HL-60 (cell line): ENCODE measurements at regions not wholly inside any gene's neighbourhood (a gene's known extent, or its start where the extent isn't known, plus 50 kb on each side); places are given as distances from the start of the nearest gene placed in this dataset.

Source experiments
- DNase-seq, 2 experiments: peaks; one replicate each; pipeline ENCODE4 v3.0.0-alpha.2; 2010 to 2020; ENCODE audit warnings: low read depth in 1 of 2, low spot score in 1 of 2
- H3K27ac ChIP-seq: fragments of 250-450 bp; sonication (Bioruptor Pico); replicated peaks from 2 replicates; pipeline ENCODE4 v1.5.1; 2020; ENCODE audit warnings: mild to moderate bottlenecking, moderate library complexity
- H3K27me3 ChIP-seq: fragments of 250-450 bp; sonication (Bioruptor Pico); 2 replicates; pipeline ENCODE4 v1.5.1; 2021; ENCODE audit warnings: mild to moderate bottlenecking, moderate library complexity; ENCODE audit not compliant: insufficient read depth, poor library complexity, severe bottlenecking
- H3K4me3 ChIP-seq: replicated peaks from 2 replicates; pipeline ENCODE4 v1.5.1; 2011; ENCODE audit warnings: mild to moderate bottlenecking, control low read depth, low read length; ENCODE audit not compliant: insufficient read depth
- GABPA ChIP-seq: IDR thresholded peaks from 2 replicates; pipeline ENCODE4 v1.6.1; 2012; ENCODE audit warnings: low read depth
- POLR2AphosphoS5 ChIP-seq: IDR thresholded peaks from 2 replicates; pipeline ENCODE4 v1.6.1; 2012; ENCODE audit warnings: low read depth
- SPI1 ChIP-seq: IDR thresholded peaks from 2 replicates; pipeline ENCODE4 v1.6.1; 2012; ENCODE audit warnings: low read depth, mild to moderate bottlenecking, borderline replicate concordance
- TF ChIP-seq, protein P1 (sequence below): IDR thresholded peaks from one replicate; pipeline ENCODE4 v1.5.1; 2011; ENCODE audit warnings: low read length, control low read depth, inconsistent platforms; ENCODE audit not compliant: insufficient read depth
- TF ChIP-seq, protein P2 (sequence below): IDR thresholded peaks from 2 replicates; pipeline ENCODE4 v1.6.1; 2012; ENCODE audit warnings: low read depth; ENCODE audit not compliant: insufficient replicate concordance

DNA sequence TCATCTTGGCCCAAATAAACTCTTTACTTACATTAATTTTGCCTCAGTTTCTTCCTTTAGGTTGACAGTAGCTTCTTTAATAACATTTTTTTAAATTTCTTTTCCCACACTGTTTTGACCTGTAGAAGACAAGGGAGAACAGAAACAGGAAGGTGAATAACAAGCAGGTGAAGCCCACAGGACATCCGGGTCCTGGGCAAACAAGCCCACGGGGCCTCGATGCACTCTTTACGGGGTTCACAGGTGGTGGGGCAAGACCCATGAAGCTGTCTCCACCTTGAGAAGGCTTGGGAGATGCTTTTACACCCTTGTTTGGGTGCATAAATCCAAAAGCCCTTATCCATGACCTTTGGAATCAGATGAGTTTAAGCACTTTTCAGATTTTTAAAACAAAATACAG lies 301.0 kb upstream of the MGAT5 start:
- Histone ChIP-seq H3K4me3 (no peak overlapping the region), H3K27me3 (no peaks in the 10 kb centered on the region), H3K27ac (no peak overlapping the region)
- no peak for DNase-seq
- TF ChIP-seq POLR2AphosphoS5 (no peak), SPI1 (no peak), GABPA (no peak)
- TF ChIP-seq, protein P1, sequence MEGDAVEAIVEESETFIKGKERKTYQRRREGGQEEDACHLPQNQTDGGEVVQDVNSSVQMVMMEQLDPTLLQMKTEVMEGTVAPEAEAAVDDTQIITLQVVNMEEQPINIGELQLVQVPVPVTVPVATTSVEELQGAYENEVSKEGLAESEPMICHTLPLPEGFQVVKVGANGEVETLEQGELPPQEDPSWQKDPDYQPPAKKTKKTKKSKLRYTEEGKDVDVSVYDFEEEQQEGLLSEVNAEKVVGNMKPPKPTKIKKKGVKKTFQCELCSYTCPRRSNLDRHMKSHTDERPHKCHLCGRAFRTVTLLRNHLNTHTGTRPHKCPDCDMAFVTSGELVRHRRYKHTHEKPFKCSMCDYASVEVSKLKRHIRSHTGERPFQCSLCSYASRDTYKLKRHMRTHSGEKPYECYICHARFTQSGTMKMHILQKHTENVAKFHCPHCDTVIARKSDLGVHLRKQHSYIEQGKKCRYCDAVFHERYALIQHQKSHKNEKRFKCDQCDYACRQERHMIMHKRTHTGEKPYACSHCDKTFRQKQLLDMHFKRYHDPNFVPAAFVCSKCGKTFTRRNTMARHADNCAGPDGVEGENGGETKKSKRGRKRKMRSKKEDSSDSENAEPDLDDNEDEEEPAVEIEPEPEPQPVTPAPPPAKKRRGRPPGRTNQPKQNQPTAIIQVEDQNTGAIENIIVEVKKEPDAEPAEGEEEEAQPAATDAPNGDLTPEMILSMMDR: no peak
- TF ChIP-seq, protein P2, sequence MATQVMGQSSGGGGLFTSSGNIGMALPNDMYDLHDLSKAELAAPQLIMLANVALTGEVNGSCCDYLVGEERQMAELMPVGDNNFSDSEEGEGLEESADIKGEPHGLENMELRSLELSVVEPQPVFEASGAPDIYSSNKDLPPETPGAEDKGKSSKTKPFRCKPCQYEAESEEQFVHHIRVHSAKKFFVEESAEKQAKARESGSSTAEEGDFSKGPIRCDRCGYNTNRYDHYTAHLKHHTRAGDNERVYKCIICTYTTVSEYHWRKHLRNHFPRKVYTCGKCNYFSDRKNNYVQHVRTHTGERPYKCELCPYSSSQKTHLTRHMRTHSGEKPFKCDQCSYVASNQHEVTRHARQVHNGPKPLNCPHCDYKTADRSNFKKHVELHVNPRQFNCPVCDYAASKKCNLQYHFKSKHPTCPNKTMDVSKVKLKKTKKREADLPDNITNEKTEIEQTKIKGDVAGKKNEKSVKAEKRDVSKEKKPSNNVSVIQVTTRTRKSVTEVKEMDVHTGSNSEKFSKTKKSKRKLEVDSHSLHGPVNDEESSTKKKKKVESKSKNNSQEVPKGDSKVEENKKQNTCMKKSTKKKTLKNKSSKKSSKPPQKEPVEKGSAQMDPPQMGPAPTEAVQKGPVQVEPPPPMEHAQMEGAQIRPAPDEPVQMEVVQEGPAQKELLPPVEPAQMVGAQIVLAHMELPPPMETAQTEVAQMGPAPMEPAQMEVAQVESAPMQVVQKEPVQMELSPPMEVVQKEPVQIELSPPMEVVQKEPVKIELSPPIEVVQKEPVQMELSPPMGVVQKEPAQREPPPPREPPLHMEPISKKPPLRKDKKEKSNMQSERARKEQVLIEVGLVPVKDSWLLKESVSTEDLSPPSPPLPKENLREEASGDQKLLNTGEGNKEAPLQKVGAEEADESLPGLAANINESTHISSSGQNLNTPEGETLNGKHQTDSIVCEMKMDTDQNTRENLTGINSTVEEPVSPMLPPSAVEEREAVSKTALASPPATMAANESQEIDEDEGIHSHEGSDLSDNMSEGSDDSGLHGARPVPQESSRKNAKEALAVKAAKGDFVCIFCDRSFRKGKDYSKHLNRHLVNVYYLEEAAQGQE: no peak

DNA sequence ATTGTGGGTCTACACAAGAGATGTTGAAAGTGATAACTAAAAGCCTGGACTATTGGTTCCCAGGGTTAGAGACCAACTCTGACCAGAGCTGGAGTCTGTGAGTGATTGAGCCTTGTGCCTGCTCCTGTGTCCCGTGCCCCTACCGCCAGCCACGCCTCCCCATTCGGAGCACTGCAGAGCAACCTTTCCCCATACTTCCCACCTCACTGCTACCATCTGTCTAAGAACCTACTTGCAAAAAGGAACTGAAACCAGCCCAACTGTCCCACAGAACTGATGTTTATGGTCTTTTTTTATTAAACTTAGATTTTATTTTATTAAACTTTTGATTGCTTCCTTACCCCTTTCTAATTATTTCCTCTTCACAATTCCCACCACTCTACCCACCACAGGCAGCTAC lies 300.3 kb upstream of the MGAT5 start:
- Histone ChIP-seq H3K27me3 (no peaks in the 10 kb centered on the region), H3K27ac (no peak overlapping the region), H3K4me3 (no peak overlapping the region)
- no peak for TF ChIP-seq SPI1
- no peak for TF ChIP-seq GABPA
- TF ChIP-seq, protein P2: no peak
- no peak for TF ChIP-seq POLR2AphosphoS5
- TF ChIP-seq, protein P1: no peak
- DNase-seq: no peak

DNA sequence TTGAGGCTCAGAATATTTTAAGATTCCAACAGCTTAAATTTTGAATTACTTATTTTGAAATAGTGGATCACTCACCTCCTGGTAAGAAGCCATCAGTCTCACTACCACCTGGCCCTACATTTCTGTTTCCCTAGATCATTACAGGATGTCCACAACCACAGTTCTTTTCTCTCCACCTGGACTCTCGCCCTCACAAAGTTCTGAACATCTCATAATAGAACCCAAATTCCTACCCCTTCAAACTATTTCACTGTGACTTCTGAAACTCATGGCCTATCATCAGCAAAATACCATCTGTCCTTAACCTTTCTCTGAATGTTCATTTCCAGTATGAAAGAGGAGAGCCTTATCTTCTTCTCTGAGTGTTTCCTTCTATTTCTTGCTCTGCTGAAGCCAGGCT lies 299.2 kb upstream of the MGAT5 start:
- Histone ChIP-seq H3K4me3 (no peak overlapping the region), H3K27ac (no peak overlapping the region), H3K27me3 (no peaks in the 10 kb centered on the region)
- DNase-seq: no peak
- TF ChIP-seq GABPA: no peak
- TF ChIP-seq, protein P2: no peak
- TF ChIP-seq SPI1: no peak
- TF ChIP-seq, protein P1: no peak
- no peak for TF ChIP-seq POLR2AphosphoS5
